Activated B cell treated with CpG ODN at 0.5 μM for 24 hours (primary cell): ENCODE measurements at regions not wholly inside any gene's neighbourhood (a gene's known extent, or its start where the extent isn't known, plus 50 kb on each side); places are given as distances from the start of the nearest gene placed in this dataset.

Experiments
- ATAC-seq: fragments of 200-7000 bp; cut with Tn5 transposase; one replicate; pipeline ENCODE4 v1.10.0; 2021; ENCODE audit warnings: low read depth, mild to moderate bottlenecking, moderate library complexity
- CTCF ChIA-PET: fragments of 350-600 bp; sonication (Branson Sonifier 250); formaldehyde crosslinking; loops from one replicate; lab custom pipeline; 2021; ENCODE audit warnings: antibody characterized with exemption; lab: Charles Lee
- POLR2A ChIA-PET: fragments of 350-600 bp; sonication (Branson Sonifier 250); formaldehyde crosslinking; loops from one replicate; lab custom pipeline; 2021; ENCODE audit warnings: antibody characterized with exemption; lab: Charles Lee
- DNase-seq: peaks from one replicate; pipeline ENCODE4 v3.0.0; 2022
- H3K27ac Mint-ChIP-seq: one replicate; pipeline ENCODE4 v1.8.0; 2020; ENCODE audit warnings: mixed read lengths
- H3K27me3 Mint-ChIP-seq: one replicate; pipeline ENCODE4 v1.8.0; 2021; ENCODE audit warnings: mixed read lengths
- H3K36me3 Mint-ChIP-seq: one replicate; pipeline ENCODE4 v1.8.0; 2021; ENCODE audit warnings: low read depth, mixed read lengths
- H3K4me1 Mint-ChIP-seq: one replicate; pipeline ENCODE4 v1.8.0; 2021; ENCODE audit warnings: mixed read lengths
- H3K4me3 Mint-ChIP-seq: one replicate; pipeline ENCODE4 v1.8.0; 2020; ENCODE audit warnings: mild to moderate bottlenecking, mixed read lengths
- H3K9me3 Mint-ChIP-seq: one replicate; pipeline ENCODE4 v1.8.0; 2020; ENCODE audit warnings: mixed read lengths
- CTCF ChIP-seq: fragments of 200-600 bp; IDR thresholded peaks from one replicate; pipeline ENCODE4 v1.8.0; 2022; ENCODE audit warnings: antibody characterized with exemption, mild to moderate bottlenecking
- intact Hi-C: fragments of 100-400 bp; cut with micrococcal nuclease; formaldehyde crosslinking; loops from one replicate; pipeline ENCODE4 v1.15.1; 2024

- Mint-ChIP-seq H3K27ac (no peak overlapping the region), H3K4me3 (no peak overlapping the region), H3K4me1 (peaks cover 8% of the 10 kb centered on the region), H3K36me3 (no peaks in the 10 kb centered on the region), H3K9me3 (peaks cover 2% of the 10 kb centered on the region), H3K27me3 (peaks cover 26% of the 10 kb centered on the region)
- CTCF ChIA-PET: interaction anchor here (2.9 kb wide), 1 partner anchor 14 kb away, joined by 9 read pairs; no protein-coding TSS in a partner anchor
- POLR2A ChIA-PET: no interaction called here
- no peak for ATAC-seq
- intact Hi-C loops: no loop called here
- no peak for TF ChIP-seq CTCF
- no peak for DNase-seq
Observed at GRCh38 chr22:22974156-22974555, 86.5 kb downstream of the IGLL5 start.

- no peak overlapping the region for H3K4me3 Mint-ChIP-seq
- peaks cover 8% of the 10 kb centered on the region for H3K4me1 Mint-ChIP-seq
- intact Hi-C loops: no loop called here
- H3K27me3 Mint-ChIP-seq: peaks cover 18% of the 10 kb centered on the region
- H3K36me3 Mint-ChIP-seq: peaks cover 1% of the 10 kb centered on the region
- H3K9me3 Mint-ChIP-seq: peaks cover 2% of the 10 kb centered on the region
- ChIA-PET CTCF (interaction anchor here (2.9 kb wide), 1 partner anchor 14 kb away, joined by 9 read pairs; no protein-coding TSS in a partner anchor), POLR2A (interaction anchor here (0.7 kb wide), 1 partner anchor 33 kb away, joined by 3 read pairs; no protein-coding TSS in a partner anchor)
- ATAC-seq (no peak), DNase-seq (no peak)
- no peak for TF ChIP-seq CTCF
- H3K27ac Mint-ChIP-seq: no peak overlapping the region
Observed at GRCh38 chr22:22974795-22975580, 87.4 kb downstream of the IGLL5 start.

- CTCF ChIA-PET: interaction anchor here (0.6 to 1.2 kb wide), 2 partner anchors 16 to 171 kb away, joined by 3 to 5 read pairs; no protein-coding TSS in a partner anchor
- POLR2A ChIA-PET: no interaction called here
- no peak for ATAC-seq
- intact Hi-C loops: no loop called here
- H3K36me3 Mint-ChIP-seq: peaks cover 1% of the 10 kb centered on the region
- H3K27me3 Mint-ChIP-seq: peaks cover 12% of the 10 kb centered on the region
- DNase-seq: no peak
- H3K4me3 Mint-ChIP-seq: no peak overlapping the region
- TF ChIP-seq CTCF: no peak
- H3K27ac Mint-ChIP-seq: no peak overlapping the region
- peaks cover 7% of the 10 kb centered on the region for H3K9me3 Mint-ChIP-seq
- H3K4me1 Mint-ChIP-seq: peaks cover under 1% of the 10 kb centered on the region
Observed at GRCh38 chr22:22976033-22976922, 88.7 kb downstream of the IGLL5 start.

- peaks cover 12% of the 10 kb centered on the region for H3K27me3 Mint-ChIP-seq
- H3K4me1 Mint-ChIP-seq: peaks cover 11% of the 10 kb centered on the region
- no peak for DNase-seq
- peaks cover 1% of the 10 kb centered on the region for H3K36me3 Mint-ChIP-seq
- POLR2A ChIA-PET: no interaction called here
- CTCF ChIA-PET: no interaction called here
- ATAC-seq: no peak
- H3K4me3 Mint-ChIP-seq: no peak overlapping the region
- intact Hi-C loops: no loop called here
- H3K27ac Mint-ChIP-seq: no peak overlapping the region
- peaks cover 7% of the 10 kb centered on the region for H3K9me3 Mint-ChIP-seq
- TF ChIP-seq CTCF: no peak
Observed at GRCh38 chr22:22977479-22978200, 90.0 kb downstream of the IGLL5 start.
